Fibroblast of pulmonary artery (primary cell): ENCODE measurements at regions not wholly inside any gene's neighbourhood (a gene's known extent, or its start where the extent isn't known, plus 50 kb on each side); places are given as distances from the start of the nearest gene placed in this dataset.

ENCODE experiments used
- DNase-seq: peaks from one replicate; pipeline ENCODE4 v3.0.0-alpha.2; 2010; ENCODE audit warnings: low read depth
- H3K4me3 ChIP-seq: replicated peaks from 2 replicates; pipeline ENCODE4 v1.5.1; 2011; ENCODE audit warnings: low read depth, mild to moderate bottlenecking, control low read depth, low read length, moderate library complexity
- CTCF ChIP-seq: IDR thresholded peaks from 2 replicates; pipeline ENCODE4 v1.5.1; 2011; ENCODE audit warnings: mild to moderate bottlenecking, control low read depth, low read length, inconsistent platforms; ENCODE audit errors: missing control alignments

- DNase-seq: no peak
- H3K4me3 ChIP-seq: no peak overlapping the region
- TF ChIP-seq CTCF: no peak
These were observed 218.4 kb downstream of the AEBP2 start for GRCh38 chr12:19657732-19658130.

GRCh38 chr12:19659086-19659485 is 219.8 kb downstream of the AEBP2 start:
- no peak for TF ChIP-seq CTCF
- H3K4me3 ChIP-seq: no peak overlapping the region
- DNase-seq: no peak

GRCh38 chr12:19659501-19659900 is 220.2 kb downstream of the AEBP2 start:
- TF ChIP-seq CTCF: no peak
- DNase-seq: no peak

GRCh38 chr12:19665121-19665900 is 226.0 kb downstream of the AEBP2 start:
- H3K4me3 ChIP-seq: no peak overlapping the region
- TF ChIP-seq CTCF: no peak
- DNase-seq: no peak

More at GRCh38 chr12:19659501-19659900, 220.2 kb downstream of the AEBP2 start:
- no peak overlapping the region for H3K4me3 ChIP-seq

GRCh38 chr12:19666070-19666469 is 226.8 kb downstream of the AEBP2 start:
- DNase-seq: no peak
- TF ChIP-seq CTCF: no peak
- H3K4me3 ChIP-seq: no peak overlapping the region

- no peak for DNase-seq
- H3K4me3 ChIP-seq: no peak overlapping the region
- no peak for TF ChIP-seq CTCF
These were observed 230.5 kb downstream of the AEBP2 start for GRCh38 chr12:19669793-19670192.

- DNase-seq: no peak
- no peak overlapping the region for H3K4me3 ChIP-seq
- TF ChIP-seq CTCF: no peak
These were observed 232.4 kb downstream of the AEBP2 start for GRCh38 chr12:19671695-19672094.
